ENCODE measurements at regions not wholly inside any gene's neighbourhood (a gene's known extent, or its start where the extent isn't known, plus 50 kb on each side); places are given as distances from the start of the nearest gene placed in this dataset.

DNA sequence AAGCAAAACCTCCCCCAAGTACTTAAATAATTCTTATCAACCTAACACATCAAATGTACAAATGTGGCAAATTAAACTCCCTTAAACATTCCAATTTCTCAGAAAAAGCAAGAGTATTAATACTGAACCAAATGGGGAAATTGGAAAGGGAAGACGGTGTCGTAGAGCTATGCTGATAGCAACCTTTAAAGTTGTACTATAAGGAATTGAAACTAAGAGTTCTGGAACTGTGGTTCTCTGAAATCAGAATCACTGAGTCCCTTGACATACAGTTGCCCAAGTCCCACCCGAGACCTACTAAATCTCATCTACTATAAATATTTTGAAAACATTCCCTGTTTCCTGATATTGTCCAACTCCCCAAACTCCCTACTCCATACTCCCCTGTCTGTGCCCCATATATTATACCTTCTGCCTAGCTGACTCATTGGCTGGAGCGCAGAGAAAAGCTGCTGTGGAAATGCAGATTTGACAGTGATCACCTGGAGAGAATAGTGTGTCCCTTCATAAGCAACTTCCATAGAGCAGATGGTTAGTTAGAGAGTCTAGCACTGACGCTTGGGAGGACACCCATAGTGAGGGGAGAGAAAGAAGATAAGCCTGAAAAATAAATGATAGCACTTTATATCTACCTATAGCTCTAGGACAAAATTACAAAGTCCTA is 51.4 kb upstream of the ITM2B start:
- no peak for DNase-seq (ENCODE audit: low read depth)

DNA sequence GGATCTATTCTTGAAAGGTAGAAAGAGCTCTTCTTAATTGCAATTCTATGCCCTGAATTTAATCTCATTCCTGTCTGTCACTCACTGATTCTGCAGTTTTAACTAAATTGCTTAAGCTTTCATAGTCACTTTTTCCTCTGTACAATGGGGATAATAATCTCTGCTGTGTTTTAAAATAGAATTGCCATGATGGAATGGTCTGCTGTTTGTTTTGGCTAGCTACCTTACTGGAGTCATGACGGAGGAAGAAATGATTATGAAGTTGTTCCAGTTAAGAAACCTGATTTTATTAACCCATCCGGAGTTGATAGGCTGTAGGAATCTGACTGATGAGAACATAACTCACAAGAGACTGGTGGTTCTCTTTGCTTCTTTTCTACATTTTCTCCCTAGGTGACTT is 54.9 kb upstream of the ITM2B start:
- DNase-seq (ENCODE audit: low read depth): no peak

DNA sequence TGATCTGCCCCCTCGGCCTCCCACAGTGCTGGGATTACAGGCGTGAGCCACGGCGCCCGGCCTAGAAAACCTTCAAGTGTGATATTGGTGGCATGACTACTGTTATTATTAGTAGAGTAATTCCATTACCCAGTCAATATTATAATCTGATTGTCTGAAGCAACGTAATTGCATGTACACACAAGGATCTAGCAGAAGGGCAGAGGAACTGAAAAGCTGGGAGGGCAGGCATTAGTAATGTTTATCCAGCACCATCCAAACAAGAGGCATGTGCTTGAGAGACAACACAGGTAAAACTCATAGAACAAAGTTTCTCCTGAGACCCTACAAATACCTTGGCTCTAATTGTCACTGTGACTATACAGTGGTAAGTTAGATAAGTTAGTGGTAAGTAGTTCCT is 56.2 kb upstream of the ITM2B start:
- DNase-seq (ENCODE audit: low read depth): no peak

DNA sequence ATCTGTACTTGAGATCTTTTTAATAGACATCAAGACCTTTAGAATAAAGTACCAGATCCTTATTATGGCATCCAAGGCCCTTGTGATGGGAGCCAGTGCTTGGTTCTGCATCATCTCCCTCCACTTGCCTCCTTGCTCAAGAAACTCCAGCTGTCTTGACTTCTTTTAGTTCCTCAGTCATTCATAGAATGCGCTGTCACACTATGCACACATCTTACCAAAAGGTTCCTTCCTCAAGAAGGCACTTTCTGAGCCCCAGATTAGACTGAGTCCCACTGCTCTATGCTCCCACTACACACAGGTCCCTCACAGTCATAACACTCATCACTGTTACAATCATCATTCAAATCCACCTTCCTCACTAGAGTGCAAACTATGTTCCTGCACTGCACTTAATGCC is 57.8 kb upstream of the ITM2B start:
- no peak for DNase-seq (ENCODE audit: low read depth)

DNA sequence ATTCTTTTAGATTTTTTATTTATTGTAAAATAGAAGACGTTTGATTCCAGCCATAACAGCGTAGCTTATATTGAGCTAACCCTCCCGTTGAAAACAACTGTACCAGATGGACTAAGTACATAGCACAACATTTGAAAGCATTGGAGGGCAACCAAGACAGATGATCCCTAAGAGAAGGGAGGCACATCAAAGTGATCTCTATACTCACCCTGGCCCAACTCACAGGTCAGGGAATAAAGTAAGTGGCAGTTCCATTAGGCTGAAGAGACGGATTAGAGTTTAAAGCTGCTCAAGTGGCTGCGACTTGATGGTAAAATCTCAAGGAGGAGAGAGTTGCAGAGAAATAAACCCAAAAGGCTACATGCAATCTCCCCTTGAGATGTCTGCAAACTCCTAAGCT is 65.1 kb upstream of the ITM2B start:
- no peak for DNase-seq (ENCODE audit: low read depth)

DNA sequence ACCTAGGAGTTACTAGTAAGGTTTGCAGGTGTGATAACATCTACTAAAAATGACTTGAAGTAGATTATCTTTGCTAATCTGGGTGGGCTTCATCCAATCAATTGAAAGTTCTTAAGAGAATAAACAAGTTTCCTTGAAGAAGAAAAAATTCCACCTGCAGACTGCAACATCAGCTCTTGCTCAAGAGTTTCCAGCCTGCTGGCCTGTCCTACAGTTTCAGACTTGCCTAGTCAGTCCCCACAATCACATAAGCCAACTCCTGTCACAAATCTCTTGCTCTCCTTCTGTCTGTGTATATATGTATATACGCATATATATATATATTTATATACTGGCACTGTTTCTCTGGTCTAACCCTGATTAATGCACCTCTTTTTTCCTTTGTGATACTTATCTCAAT is 67.3 kb upstream of the ITM2B start:
- no peak for DNase-seq (ENCODE audit: low read depth)

DNA sequence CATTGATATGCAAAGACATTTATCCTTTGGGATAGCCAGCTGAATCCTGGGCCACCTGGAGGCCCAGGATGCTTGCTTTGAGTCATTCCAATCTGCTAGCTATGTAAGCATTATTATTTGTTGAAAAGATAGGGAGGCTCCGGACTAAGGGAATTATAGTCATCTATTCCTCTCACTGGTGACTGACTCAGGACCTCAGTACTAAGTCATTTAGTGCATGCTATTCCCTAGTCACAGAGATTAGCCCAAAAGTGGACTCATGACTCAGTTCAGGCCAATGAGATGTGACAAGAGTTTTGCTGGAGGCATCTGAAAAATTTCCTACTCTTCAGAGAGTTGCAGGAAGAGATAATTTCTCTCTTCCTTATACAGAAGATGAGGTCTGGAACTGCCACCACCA is 67.9 kb upstream of the ITM2B start:
- DNase-seq (ENCODE audit: low read depth): no peak

DNA sequence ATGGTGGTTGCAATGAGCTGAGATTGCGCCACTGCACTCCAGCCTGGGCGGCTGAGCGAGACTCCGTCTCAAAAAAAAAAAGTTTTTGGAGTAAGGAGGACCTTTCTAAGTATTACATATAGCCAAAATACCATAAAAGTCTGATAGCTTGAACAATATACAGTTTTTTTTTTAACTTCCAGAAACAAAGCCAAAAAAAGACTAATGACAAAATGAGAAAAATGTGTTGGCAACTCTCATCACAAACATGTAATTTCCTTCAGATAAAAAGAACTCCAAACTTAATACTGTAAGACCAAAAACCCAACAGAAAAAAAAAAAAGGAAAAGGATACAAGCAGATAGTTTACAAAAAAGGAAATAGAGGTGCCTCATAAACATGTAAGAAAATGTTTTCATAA is 68.2 kb upstream of the MED4 start:
- no peak for DNase-seq (ENCODE audit: low read depth)

DNA sequence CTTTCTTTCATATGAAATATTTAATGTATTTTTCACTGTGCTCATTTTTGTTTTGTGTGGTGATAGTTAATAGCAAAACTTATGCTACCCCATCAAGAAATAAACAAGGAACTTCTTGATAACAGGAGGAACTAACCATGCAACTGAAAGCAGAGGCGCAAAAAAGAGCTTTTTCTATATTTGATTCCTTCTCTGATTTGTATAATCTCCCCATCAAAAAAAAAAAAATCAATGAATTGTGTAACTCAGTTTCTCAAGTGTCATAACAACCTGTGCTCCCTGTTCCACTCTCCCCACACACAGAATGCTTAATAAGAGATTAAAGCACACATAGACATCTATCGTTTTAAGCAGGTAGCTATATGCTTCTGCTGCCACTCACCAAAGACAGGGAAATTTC is 67.3 kb upstream of the MED4 start:
- no peak for DNase-seq (ENCODE audit: low read depth)

DNA sequence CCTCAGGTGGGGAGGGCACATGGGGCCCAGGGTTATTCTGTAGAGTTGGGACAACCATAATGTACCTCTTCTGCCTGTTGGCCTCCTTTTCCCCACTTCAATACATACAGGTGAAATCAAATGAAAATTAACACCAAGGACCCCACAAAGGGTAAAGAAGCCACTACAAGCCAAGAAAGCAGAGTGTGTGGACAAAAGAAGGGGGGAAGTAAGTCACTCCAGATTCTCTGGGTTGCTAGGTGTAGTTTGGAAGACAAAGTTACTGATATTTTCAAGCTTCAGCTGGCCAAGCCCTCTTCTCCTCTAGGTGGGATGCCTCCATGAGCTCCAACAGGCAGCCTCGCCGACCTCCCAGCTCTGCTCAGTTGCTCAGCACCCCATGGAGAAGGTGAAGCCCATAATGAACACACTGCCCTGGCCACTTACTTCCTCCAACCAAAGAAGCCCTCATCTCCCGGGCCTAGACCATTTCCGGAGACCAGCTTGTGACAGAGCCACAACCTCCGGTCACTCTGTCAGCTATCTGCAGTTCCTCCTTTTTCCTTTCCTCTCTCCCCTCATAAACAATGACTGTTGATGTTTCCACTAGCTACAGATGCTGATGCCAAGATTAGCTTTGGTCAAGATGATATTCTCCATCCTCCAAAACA is 66.8 kb upstream of the MED4 start:
- DNase-seq (ENCODE audit: low read depth): no peak

DNA sequence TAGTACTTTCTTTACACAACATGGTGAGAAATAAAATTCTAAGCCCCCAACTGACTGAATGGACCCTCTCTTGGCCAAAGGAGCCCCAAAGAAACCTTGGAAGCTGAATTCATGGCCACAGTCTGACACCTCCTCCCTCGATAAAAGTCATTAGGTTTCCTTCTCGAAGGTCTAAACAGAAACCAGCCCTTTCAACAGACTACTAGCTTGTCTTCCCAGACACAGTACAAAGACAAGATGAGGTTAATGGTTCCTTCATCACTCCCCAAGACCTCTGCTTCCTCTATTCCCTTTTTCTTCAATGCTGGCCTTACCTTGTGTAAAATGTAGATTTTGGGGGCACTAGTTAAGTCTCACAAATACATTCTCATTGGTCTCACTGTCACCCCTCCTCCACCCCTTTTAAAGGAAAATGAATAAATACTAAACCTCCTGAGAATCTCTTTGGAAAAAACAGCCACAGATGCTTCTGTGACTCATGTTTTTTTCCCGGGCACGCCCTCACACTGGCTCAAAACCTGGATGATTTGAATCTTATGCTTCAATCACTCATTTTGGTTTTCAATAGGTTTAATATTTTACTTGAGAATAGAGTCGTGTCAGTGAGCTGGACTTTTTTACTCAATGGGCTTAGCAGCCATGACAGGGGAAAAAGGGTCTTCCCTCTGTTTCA is 65.8 kb upstream of the MED4 start:
- DNase-seq (ENCODE audit: low read depth): peak; percentile 73

DNA sequence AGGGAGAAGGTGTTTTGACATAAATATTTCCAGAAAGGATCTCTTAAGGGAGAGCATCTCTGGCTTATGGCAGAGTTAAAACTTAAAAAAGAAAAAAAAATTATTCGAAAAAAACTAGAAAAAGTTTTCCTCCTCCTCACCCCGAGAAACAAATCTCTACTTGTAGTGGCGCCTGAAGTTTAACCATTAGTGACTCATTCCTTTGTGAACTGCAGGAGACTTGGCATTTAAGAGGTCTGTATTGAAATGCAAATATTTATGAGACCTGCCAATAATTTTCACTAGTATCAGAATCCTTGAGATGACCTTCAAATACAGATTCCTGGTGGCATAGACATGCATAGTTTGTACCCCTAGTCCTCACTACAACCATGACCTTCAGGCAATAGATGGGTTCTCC is 64.9 kb upstream of the MED4 start:
- no peak for DNase-seq (ENCODE audit: low read depth)

DNA sequence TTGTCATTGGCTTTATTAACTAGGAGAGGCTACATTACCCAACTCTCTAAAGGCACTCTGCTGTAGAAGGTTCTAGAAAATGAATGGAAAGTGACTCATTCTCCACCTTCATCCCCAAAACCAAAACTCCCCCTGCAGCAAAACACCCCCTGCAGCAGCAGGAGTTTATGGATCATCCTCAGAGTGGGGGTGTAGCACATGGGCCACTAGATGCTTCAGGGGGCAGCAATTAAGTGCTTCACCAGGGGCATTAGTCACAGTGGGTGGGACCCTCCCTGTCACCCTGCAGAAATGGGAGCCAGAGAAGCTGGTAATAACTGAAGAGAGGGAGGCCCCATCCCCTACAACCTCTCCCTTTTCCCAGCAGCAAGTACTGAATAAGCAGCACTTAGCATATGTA is 64.5 kb upstream of the MED4 start:
- no peak for DNase-seq (ENCODE audit: low read depth)

DNA sequence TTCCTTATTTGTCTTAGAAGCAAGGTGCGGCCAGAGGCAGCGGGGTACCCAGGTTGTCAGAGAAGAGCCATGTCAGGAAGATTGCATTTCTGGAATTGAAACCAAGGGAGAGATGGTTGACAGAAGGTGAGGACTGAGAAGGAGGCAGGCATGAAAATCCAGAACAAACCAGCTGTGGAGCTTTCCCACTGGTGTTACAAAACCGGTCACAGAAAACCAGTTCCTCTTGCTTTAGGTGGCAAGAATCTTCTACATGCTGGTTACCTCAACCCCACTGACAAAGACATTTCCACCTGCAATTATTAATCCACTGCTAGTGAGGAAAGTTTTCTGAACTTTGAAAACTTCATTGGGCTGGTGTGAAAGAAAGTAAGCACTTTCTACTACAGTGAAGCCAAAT is 64.0 kb upstream of the MED4 start:
- no peak for DNase-seq (ENCODE audit: low read depth)

DNA sequence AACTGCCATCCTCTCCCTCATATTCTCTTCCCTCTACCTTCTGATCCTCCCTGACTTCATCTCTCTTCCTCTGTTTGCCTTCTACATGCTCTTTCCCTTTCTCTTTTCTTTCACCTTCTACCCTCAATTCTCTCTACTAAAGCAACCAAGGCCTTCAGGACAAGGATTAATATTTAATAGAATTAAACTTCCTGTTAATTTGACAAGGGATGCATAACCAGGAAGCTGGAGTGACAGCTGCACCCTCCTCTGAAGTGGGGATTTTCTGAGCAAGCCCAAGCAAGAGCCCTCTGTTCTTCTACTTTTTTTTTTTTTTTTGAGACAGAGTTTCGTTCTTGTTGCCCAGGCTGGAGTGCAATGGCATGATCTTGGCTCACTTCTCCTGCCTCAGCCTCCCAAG is 63.4 kb upstream of the MED4 start:
- no peak for DNase-seq (ENCODE audit: low read depth)

DNA sequence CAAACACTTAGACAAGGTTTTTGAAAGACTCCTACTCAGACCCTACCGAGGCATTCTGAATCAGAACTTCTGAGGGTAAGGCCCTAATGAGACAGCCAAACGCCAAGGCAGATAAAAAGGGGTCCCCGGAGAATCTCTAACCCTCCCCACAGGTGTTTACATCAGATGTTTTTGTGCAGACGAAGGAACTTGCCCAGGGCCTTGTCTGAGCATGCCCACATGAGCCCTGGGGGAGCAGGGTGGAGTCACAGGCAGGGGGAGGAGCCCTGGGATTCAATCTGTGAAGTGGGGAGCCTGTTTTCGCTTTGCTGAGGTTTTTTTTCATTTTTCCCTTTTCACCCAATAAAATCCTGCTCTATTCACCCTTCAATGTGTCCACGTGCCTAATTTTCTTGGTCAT is 61.6 kb upstream of the MED4 start:
- DNase-seq (ENCODE audit: low read depth): no peak

DNA sequence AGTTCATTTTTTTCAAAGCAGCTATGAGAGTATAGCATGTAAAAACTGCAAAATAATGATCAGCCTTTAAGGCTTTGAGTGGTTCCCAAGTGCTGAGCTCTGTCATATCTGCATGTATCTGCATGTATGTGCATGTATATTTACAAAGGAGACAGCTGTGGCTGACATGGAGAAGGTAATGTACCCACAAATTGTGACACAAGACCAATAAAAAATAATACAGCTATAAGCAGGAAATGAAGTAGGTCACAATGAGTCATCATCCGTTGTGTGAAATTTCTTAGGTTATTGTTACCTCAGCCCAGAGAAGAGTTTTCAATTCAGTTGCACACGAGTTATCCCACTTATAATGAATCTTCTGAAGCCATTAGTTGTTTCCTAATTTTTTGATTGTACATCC is 60.9 kb upstream of the MED4 start:
- no peak for DNase-seq (ENCODE audit: low read depth)

DNA sequence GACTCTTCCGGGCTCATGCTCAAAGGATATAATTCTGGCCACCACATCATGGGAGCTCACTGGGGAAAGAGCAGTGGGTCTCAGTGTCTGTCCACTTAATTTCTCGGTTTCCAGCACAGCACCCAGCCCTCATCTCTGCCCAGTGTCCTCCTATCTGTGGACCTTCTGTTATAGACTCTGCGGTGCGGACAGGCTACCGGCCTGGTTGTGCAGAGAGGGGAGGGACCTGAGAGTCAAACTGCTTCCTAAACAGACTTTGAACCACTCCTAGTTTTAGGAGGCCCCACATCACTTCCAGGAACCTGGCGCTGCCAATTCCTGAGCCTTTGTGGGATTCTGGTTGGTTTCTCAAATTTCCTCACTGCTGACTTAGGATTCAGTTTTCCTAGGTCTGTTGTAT is 59.8 kb upstream of the MED4 start:
- DNase-seq (ENCODE audit: low read depth): no peak

DNA sequence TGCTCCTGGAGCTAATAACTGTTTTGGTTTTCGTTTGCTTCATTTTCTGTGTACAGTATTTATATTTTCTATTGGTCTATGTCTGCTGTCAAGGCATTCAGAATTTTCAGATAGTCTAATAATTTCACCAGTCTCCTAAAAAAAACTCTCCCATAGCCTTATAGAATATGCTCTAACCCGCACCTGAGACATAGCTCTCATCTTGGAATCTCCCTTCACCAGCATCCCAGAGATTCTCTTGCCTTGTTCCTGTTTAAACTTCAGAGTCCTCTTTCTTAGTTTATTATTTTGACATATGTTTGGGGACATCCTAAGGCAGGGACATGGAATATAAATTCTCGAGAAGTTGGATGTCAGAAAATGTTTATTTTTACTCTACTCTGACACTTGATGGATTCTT is 58.3 kb upstream of the MED4 start:
- no peak for DNase-seq (ENCODE audit: low read depth)

DNA sequence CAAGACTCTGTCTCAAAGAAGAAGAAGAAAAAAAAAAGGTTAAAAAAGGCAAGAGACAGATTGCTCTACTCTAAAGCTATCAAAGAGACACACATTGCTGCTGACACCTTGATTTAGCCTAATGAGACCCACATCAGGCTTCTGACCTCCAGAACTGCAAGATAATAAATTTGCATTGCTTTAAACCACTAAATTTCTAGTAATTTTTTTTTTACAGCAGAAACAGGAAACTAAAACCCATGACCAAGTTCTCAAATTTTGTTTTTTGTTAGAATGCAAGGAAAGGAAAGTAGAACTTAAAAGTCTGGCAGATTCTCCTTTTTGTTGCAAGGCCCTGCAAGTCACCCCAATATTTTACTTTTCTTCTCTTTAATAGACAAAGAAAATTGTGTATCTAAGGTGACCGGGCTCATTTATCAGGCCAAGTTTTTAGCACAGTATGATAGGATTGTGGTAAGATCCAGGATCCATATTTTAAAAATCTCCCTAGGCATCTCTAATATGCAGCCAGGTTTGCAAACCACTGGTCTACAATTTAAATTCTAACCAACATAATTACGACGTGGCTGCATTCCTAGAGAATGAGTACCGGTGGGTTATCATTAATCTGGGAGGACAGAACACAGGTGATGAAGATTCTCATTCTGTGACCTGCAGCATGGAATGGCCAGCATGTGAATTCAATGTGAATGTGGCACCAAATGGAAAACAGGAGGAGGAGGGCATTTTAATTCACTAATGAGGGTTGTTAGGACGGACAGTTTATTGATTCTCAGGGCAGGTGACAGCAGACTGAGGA is 56.7 kb upstream of the MED4 start:
- DNase-seq (ENCODE audit: low read depth): no peak

DNA sequence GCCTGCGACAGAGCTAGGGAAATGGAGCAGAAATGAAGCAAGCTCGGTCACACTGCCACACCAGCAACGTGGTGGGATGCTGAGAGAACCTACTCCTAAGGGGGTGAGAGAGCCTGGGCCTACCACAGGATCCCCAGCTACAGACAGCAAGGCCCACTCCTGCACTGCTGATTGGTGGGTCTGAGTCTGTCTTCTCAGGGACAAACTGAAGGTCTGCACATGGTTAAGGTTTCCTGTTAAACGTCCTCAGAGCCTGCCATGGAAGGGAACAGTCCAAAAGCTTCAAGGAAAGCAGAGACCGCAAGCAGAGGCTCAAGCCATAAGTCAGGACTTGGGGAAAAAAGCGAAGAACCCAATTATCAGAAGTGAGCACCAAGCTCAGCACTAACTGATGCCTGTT is 53.5 kb upstream of the MED4 start:
- DNase-seq (ENCODE audit: low read depth): no peak

DNA sequence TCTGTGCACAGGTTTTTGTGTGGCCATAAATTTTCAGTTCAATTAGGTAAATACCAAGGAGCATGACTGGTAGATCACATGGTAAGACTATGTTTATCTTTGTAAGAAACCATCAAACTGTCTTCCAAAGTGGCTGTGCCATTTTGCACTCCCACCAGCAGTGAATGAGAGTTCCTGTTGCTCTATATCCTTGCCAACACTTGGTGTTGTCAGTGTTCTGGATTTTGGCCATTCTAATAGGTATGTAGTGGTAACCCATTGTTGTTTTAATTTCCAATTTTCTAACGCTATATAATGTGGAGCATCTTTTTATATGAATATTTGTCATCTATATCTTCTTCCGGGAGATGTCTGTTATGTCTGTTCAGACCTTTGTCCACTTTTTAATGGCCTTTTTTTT is 51.7 kb upstream of the MED4 start:
- DNase-seq (ENCODE audit: low read depth): no peak

DNA sequence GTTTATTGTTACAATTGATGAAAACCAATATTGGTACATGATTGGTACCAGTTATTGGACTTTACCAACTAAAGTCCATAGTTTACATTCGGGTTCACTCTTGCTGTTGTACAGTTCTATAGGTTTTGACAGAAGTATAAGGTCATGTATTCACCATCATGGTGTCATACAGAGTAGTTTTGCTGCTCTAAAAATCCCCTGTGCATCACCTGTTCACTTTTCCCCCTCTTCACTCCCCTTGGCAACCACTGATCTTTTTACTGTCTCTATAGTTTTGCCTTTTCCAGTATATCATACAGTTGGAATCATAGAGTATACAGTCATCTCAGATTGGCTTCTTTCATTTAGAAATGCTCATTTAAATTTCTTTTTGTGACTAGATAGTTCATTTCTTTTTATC is 51.2 kb upstream of the MED4 start:
- no peak for DNase-seq (ENCODE audit: low read depth)

Data from stromal cell of bone marrow (primary cell).